PFSK-1 (cell line): ENCODE measurements at regions not wholly inside any gene's neighbourhood (a gene's known extent, or its start where the extent isn't known, plus 50 kb on each side); places are given as distances from the start of the nearest gene placed in this dataset.

ENCODE experiments used
- FOXP2 ChIP-seq: optimal IDR thresholded peaks from 2 replicates; pipeline ENCODE3; 2011; ENCODE audit warnings: borderline replicate concordance, control low read depth, inconsistent platforms; ENCODE audit not compliant: insufficient read depth; ENCODE audit errors: extremely low read length, extremely low read depth
- POLR2AphosphoS5 ChIP-seq: IDR thresholded peaks from 2 replicates; pipeline ENCODE4 v1.6.1; 2012; ENCODE audit warnings: low read depth, mild to moderate bottlenecking, control low read depth, low read length, moderate library complexity
- SIN3A ChIP-seq: IDR thresholded peaks from 2 replicates; pipeline ENCODE4 v1.6.1; 2012; ENCODE audit warnings: mild to moderate bottlenecking, low read length, moderate library complexity, borderline replicate concordance; ENCODE audit not compliant: insufficient read depth
- TAF1 ChIP-seq: IDR thresholded peaks from 2 replicates; pipeline ENCODE4 v1.6.1; 2012; ENCODE audit warnings: low read length, control low read depth, borderline replicate concordance; ENCODE audit not compliant: insufficient read depth
- TF ChIP-seq, protein P1 (sequence below), 2 experiments: IDR thresholded peaks; 2 replicates each; pipeline versions ENCODE4 v1.6.1 to v1.8.0; 2011 to 2012; ENCODE audit warnings: low read depth in 2 of 2, low read length in 2 of 2, control low read depth in 1 of 2, inconsistent platforms in 1 of 2, mild to moderate bottlenecking in 1 of 2, moderate library complexity in 1 of 2; ENCODE audit not compliant: insufficient read depth in 1 of 2

DNA sequence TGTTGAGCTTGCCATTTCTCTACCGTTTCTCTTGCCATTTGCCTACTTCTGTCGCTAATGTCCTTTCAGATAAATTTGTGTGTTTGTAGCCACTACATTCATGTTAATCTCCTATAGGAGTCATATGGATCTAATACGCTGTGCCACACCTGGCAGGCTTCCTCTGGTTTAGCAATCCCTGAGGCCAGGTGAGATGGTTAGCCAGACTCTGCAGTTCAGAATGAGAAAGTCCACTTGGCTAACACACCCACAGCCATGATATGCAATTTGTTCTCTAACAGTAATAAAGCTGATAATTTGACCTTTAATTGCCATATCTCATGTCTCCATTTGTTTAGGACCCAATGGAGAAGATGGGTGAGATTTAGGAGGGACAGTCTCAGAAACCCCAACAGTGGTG is 1261.6 kb upstream of the TMEM132C start:
- TF ChIP-seq POLR2AphosphoS5, result no peak
- TF ChIP-seq FOXP2, result no peak
- no peak for TF ChIP-seq TAF1
- TF ChIP-seq, protein P1, sequence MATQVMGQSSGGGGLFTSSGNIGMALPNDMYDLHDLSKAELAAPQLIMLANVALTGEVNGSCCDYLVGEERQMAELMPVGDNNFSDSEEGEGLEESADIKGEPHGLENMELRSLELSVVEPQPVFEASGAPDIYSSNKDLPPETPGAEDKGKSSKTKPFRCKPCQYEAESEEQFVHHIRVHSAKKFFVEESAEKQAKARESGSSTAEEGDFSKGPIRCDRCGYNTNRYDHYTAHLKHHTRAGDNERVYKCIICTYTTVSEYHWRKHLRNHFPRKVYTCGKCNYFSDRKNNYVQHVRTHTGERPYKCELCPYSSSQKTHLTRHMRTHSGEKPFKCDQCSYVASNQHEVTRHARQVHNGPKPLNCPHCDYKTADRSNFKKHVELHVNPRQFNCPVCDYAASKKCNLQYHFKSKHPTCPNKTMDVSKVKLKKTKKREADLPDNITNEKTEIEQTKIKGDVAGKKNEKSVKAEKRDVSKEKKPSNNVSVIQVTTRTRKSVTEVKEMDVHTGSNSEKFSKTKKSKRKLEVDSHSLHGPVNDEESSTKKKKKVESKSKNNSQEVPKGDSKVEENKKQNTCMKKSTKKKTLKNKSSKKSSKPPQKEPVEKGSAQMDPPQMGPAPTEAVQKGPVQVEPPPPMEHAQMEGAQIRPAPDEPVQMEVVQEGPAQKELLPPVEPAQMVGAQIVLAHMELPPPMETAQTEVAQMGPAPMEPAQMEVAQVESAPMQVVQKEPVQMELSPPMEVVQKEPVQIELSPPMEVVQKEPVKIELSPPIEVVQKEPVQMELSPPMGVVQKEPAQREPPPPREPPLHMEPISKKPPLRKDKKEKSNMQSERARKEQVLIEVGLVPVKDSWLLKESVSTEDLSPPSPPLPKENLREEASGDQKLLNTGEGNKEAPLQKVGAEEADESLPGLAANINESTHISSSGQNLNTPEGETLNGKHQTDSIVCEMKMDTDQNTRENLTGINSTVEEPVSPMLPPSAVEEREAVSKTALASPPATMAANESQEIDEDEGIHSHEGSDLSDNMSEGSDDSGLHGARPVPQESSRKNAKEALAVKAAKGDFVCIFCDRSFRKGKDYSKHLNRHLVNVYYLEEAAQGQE (IDR thresholded peaks at IDR 0.05; ENCODE audit: insufficient read depth in 1 of 2, low read depth in 2 of 2, low read length in 2 of 2), result no peak
- TF ChIP-seq SIN3A, result no peak

- TF ChIP-seq FOXP2, result no peak
- no peak for TF ChIP-seq TAF1
- TF ChIP-seq, protein P1 (IDR thresholded peaks at IDR 0.05; ENCODE audit: insufficient read depth in 1 of 2, low read depth in 2 of 2, low read length in 2 of 2), result no peak
- TF ChIP-seq SIN3A, result no peak
- TF ChIP-seq POLR2AphosphoS5, result no peak
These were observed 1260.0 kb upstream of the TMEM132C start for GRCh38 chr12:127006972-127007371.

DNA sequence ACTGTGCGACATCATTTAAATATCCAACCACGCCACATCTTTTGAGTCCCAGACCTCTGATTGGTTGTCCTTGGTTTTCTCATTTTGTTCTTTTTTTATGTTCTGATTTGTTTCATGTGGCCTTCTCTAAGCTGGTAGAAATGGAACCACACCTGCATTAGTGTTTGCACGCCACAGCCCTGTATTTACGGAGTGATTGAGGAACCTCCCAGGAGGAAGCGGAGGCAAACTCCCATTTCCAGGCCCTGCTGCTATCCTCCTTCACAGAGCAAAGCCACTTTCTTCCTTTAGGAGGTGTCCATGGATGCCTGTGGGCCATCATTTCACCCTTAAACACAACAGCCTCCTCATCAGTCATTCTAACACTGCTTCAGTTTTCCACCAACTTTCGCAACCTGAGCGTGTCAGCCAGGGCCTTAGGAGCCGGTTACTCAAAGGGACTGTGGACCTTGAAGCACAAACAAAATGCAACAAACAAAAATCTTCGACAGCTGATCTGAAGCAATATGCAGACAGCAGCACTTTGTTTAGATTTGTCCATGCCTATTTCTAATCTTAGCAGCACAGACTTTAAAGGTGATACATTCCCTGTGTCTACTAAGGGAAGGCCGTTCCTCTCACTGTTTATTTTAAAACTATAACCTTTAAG is 1258.1 kb upstream of the TMEM132C start:
- TF ChIP-seq, protein P1 (IDR thresholded peaks at IDR 0.05; ENCODE audit: insufficient read depth in 1 of 2, low read depth in 2 of 2, low read length in 2 of 2), result no peak
- TF ChIP-seq SIN3A, result no peak
- no peak for TF ChIP-seq TAF1
- no peak for TF ChIP-seq FOXP2
- TF ChIP-seq POLR2AphosphoS5, result no peak

DNA sequence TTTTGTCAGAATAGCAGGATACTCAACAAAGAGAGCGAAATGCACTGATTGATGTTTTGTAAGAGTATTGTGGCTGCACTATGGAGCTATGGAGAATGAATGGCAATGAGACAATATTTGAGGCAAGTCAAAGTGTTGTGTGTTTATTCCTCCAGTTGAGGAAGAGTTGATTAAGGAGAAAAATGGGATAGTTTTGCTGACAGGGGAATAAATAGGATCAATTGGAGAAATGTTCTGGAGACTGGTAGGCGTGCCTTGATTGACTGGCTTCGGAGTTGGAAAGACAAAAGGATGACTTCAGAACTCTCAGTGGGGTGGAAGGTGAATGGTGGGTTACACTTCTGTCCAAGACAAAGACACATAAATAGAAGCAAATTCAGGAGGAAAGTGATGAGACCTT is 1254.9 kb upstream of the TMEM132C start:
- TF ChIP-seq FOXP2 (no peak), TAF1 (no peak), SIN3A (no peak), POLR2AphosphoS5 (no peak)
- TF ChIP-seq, protein P1 (IDR thresholded peaks at IDR 0.05; ENCODE audit: insufficient read depth in 1 of 2, low read depth in 2 of 2, low read length in 2 of 2), result no peak

- TF ChIP-seq POLR2AphosphoS5 (no peak), FOXP2 (no peak), TAF1 (no peak), SIN3A (no peak)
- TF ChIP-seq, protein P1 (IDR thresholded peaks at IDR 0.05; ENCODE audit: insufficient read depth in 1 of 2, low read depth in 2 of 2, low read length in 2 of 2), result no peak
These were observed 1253.8 kb upstream of the TMEM132C start for GRCh38 chr12:127013197-127013596.
